Glomerular visceral epithelial cell (primary cell): ENCODE measurements at regions not wholly inside any gene's neighbourhood (a gene's known extent, or its start where the extent isn't known, plus 50 kb on each side); places are given as distances from the start of the nearest gene placed in this dataset.
"Not testable (repeated sequence)": the region's sequence is repeated elsewhere in the genome, so short reads cannot be mapped to it uniquely, and the experiment has no call there.

Source experiments
- DNase-seq: peaks from one replicate; pipeline ENCODE4 v3.0.0-alpha.2; 2016; ENCODE audit errors: extremely low spot score

DNA sequence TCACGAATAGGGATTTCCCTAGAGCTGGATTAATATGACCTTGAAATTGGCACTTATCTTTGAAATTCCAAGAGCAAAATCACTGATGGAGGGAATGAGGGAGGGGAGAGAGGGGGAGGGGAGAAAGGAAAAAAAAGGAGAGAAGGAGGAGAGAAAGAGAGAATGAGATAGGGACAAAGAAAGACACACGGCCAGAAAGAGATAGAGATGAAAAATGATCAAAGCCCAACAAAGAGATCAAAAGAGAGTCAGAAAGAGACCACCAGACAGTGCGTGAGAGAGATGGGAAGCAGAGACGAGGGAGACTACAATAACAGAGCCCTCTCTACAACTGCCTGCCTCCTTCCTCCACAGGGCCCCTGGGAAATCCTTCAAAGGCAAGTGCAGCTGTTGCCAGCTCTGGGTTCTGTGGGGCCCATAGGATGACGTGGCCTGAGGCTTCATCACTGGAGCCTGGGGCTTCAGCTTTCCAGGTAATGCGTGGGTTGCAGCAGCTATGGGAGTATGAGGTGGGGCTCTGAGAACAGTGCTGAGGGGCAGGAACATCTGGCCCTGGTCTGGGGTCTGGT, 58.3 kb upstream of the SHB start:
- no peak for DNase-seq

DNA sequence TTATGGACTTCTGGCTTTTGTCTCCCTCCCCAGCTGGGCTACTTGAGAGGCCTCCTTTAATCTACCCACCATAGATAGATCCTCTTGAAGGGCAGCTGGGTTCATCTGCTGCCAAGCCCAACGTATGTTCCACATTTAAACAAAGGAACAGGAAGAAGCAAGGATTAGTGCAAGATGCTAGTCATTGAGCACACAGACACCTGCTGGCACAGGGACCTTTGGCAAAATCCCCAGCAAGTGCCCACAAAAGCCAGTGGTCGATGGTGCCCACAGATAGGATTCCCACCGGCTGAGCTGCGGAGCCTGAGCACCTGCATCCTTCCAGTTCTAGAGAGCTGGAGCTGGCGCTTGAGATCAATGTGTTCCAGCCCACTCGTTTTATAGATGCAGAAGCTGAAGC, 57.7 kb upstream of the SHB start:
- no peak for DNase-seq

DNA sequence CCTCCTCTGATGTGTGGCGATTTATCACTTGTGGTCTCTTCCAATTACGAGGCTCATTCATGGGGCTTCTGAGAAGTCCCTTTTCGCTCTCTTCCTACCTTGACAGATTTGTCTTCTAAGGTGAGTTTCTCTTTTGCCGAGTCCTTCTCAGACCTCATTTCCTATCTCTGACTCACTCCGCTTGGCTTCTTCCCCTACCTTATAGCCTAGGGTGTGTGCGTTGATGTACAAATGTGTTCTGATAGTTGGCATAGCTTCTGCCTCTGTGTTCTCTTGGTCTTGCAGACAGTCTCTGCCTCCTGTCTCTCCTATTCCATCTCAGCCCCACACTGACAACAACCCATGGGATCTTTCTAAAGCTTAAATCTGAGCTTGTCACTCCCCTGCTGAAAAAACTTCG, 56.9 kb upstream of the SHB start:
- DNase-seq: no peak

DNA sequence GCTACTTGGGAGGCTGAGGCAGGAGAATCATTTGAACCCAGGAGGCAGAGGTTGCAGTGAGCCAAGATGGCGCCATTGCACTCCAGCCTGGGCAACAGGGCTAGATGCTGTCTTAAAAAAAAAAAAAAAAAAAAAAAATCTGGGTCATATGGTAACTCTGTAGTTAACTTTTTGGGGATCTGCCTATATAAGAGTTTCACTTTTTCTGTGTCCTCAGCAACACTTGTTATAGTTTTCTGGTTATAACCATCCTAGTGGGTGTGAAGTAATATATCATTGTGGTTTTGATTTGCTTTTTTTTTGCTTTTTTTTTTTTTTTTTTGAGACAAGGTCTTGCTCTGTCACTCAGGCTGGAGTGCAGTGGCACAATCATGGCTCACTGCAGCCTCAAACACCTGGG, 54.3 kb upstream of the SHB start:
- not testable (repeated sequence) for DNase-seq

DNA sequence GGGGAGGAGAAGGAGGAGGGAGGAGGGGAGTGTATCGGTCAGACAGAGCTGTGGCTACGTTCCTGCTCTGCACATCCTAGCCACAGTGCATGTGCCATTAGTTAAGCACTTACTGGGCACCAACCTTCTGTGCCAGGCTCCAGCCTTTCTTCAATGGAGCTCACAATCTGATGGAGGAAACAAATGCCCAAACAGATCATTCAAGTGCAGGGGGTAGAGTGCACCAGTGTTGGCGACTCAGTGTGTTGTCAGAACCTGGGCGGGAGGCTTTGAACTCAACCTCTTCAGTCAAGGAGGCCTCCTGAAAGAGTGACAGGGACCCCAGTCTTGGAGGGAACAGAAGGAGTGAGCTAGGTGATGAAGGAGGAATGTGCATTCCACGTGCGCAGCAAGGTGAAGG, 51.9 kb upstream of the SHB start:
- no peak for DNase-seq

DNA sequence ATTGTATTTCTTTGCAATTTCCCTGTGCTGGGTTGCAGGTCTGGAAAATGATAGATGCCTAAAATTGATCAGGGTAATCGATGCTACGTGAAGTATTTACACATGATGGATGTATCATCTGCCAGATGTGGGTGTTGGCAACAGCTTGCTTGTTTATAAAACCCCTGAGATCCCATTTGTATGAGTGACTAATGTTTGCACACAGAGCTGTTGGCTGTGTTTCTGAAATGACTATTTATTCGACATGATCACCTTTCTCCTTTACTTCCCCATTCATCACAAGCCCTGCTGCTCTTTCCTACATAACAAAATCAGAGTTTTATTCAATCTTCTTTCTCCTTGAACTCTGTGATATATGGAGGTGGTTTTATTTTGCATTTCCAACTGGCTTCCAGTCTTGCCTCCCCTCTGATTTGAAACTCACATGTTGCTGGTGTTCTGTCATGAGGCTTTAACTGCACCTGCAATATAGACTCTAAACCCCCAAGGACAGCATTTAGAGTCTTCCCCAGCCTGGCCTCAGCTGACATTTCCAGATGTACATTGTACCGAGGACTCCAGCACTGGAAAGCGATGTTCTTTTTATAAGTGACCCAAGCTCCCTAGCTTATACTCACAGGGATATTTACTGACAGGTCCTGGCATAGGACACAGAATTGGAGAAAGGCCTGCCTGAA, 50.7 kb upstream of the SHB start:
- no peak for DNase-seq

DNA sequence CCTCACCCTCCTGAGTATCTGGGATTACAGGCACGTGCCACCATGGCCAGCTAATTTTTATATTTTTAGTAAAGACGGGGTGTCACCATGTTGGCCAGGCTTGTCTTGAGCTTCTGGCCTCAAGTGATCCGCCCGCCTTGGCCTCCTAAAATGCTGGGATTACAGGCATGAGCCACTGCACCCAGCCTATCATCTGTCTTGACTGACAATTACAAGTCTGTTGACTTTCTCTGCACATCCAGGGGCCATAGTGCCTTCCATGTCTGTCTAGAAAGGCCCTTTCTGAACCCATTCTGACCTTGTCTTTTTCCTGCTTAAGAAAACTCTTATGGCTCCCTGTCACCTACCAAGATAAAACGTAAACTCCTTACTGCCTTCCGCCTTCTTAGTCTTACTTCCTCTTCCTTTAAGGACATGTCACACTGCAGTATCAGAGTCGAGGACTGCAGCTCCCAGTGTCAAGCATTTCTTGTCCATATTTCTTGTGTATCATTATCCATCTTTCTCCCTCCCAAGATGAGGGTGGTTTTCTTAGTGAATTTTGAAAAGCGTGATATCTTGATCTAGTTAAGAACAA, 49.9 kb upstream of the SHB start:
- DNase-seq: no peak
